H9 (cell line): ENCODE measurements at regions not wholly inside any gene's neighbourhood (a gene's known extent, or its start where the extent isn't known, plus 50 kb on each side); places are given as distances from the start of the nearest gene placed in this dataset.

Source experiments
- DNase-seq: peaks from one replicate; pipeline ENCODE4 v3.0.0-alpha.2; 2017
- H2AFZ ChIP-seq: one replicate; pipeline ENCODE4 v1.6.1; 2013; ENCODE audit warnings: mild to moderate bottlenecking, low read length, control low read depth, moderate library complexity
- H2AK5ac ChIP-seq: 2 replicates; pipeline ENCODE4 v1.6.1; 2013; ENCODE audit warnings: low read length, control low read depth, mixed read lengths; ENCODE audit not compliant: insufficient read length
- H2BK120ac ChIP-seq: one replicate; pipeline ENCODE4 v1.6.1; 2013; ENCODE audit warnings: low read depth, mild to moderate bottlenecking, low read length, control low read depth, inconsistent platforms; ENCODE audit not compliant: poor library complexity, severe bottlenecking
- H2BK12ac ChIP-seq: 2 replicates; pipeline ENCODE4 v1.6.1; 2013; ENCODE audit warnings: low read length, control low read depth, mixed read lengths, low read depth; ENCODE audit not compliant: insufficient read length
- H2BK15ac ChIP-seq: 2 replicates; pipeline ENCODE4 v1.6.1; 2013; ENCODE audit warnings: low read depth, low read length, control low read depth
- H2BK20ac ChIP-seq: one replicate; pipeline ENCODE4 v1.6.1; 2013; ENCODE audit warnings: low read depth, mild to moderate bottlenecking, low read length, control low read depth, inconsistent platforms; ENCODE audit not compliant: poor library complexity, severe bottlenecking
- H2BK5ac ChIP-seq: 2 replicates; pipeline ENCODE4 v1.6.1; 2013; ENCODE audit warnings: low read length, control low read depth, mixed read lengths; ENCODE audit not compliant: insufficient read length
- H3K14ac ChIP-seq: 2 replicates; pipeline ENCODE4 v1.6.1; 2013; ENCODE audit warnings: low read length, control low read depth; ENCODE audit not compliant: insufficient read depth
- H3K18ac ChIP-seq: 2 replicates; pipeline ENCODE4 v1.6.1; 2013; ENCODE audit warnings: low read depth, mild to moderate bottlenecking, mixed read lengths, low read length, control low read depth; ENCODE audit not compliant: insufficient read length
- H3K23ac ChIP-seq: 2 replicates; pipeline ENCODE4 v1.6.1; 2013; ENCODE audit warnings: low read length, control low read depth, mixed read lengths, low read depth; ENCODE audit not compliant: insufficient read length
- H3K23me2 ChIP-seq: 2 replicates; pipeline ENCODE4 v1.6.1; 2013; ENCODE audit warnings: low read depth, mild to moderate bottlenecking, mixed read lengths, low read length, control low read depth; ENCODE audit not compliant: insufficient read length, poor library complexity, severe bottlenecking
- H3K27ac ChIP-seq: 2 replicates; pipeline ENCODE4 v1.5.1; 2013; ENCODE audit warnings: low read length, control low read depth, mixed read lengths, low read depth; ENCODE audit not compliant: insufficient read length
- H3K27me3 ChIP-seq: 2 replicates; pipeline ENCODE4 v1.6.1; 2013; ENCODE audit warnings: low read length, control low read depth, inconsistent platforms; ENCODE audit not compliant: insufficient read depth
- H3K4ac ChIP-seq: 2 replicates; pipeline ENCODE4 v1.6.1; 2013; ENCODE audit warnings: low read depth, mild to moderate bottlenecking, control low read depth, inconsistent platforms, low read length, moderate library complexity
- H3K4me1 ChIP-seq: 2 replicates; pipeline ENCODE4 v1.6.1; 2013; ENCODE audit warnings: low read length, control low read depth, inconsistent platforms; ENCODE audit not compliant: insufficient read depth
- H3K4me2 ChIP-seq: 2 replicates; pipeline ENCODE4 v1.6.1; 2013; ENCODE audit warnings: low read length, control low read depth, mixed read lengths; ENCODE audit not compliant: insufficient read length, insufficient read depth
- H3K56ac ChIP-seq: 2 replicates; pipeline ENCODE4 v1.6.1; 2013; ENCODE audit warnings: low read depth, mild to moderate bottlenecking, mixed read lengths, low read length, control low read depth; ENCODE audit not compliant: insufficient read length
- H3K79me1 ChIP-seq: 2 replicates; pipeline ENCODE4 v1.6.1; 2013; ENCODE audit warnings: low read depth, mild to moderate bottlenecking, moderate library complexity, low read length, control low read depth, inconsistent platforms; ENCODE audit not compliant: insufficient read depth, poor library complexity, severe bottlenecking
- H3K79me2 ChIP-seq: 2 replicates; pipeline ENCODE4 v1.6.1; 2013; ENCODE audit warnings: low read length, control low read depth, inconsistent platforms; ENCODE audit not compliant: insufficient read depth
- H3K9ac ChIP-seq: 2 replicates; pipeline ENCODE4 v1.6.1; 2013; ENCODE audit warnings: low read length, control low read depth, mixed read lengths; ENCODE audit not compliant: insufficient read length; ENCODE audit errors: extremely low read depth
- H3K9me3 ChIP-seq: one replicate; pipeline ENCODE4 v1.6.1; 2013; ENCODE audit warnings: low read depth, low read length, inconsistent platforms; ENCODE audit not compliant: control insufficient read depth
- H3T11ph ChIP-seq: one replicate; pipeline ENCODE4 v1.6.1; 2013; ENCODE audit warnings: mild to moderate bottlenecking, low read length, control low read depth, inconsistent platforms
- H4K20me1 ChIP-seq: one replicate; pipeline ENCODE4 v1.6.1; 2013; ENCODE audit not compliant: control insufficient read depth, insufficient read length, insufficient read depth
- H4K5ac ChIP-seq: 2 replicates; pipeline ENCODE4 v1.6.1; 2013; ENCODE audit warnings: low read depth, mild to moderate bottlenecking, mixed read lengths, low read length, control low read depth; ENCODE audit not compliant: insufficient read length
- H4K8ac ChIP-seq: replicated peaks from 2 replicates; pipeline ENCODE4 v1.6.1; 2013; ENCODE audit warnings: low read length, control low read depth, mixed read lengths, low read depth; ENCODE audit not compliant: insufficient read length
- H4K91ac ChIP-seq: 2 replicates; pipeline ENCODE4 v1.6.1; 2013; ENCODE audit warnings: low read depth, mild to moderate bottlenecking, moderate library complexity, mixed read lengths, low read length, control low read depth; ENCODE audit not compliant: insufficient read length
- H3K27ac Mint-ChIP-seq, 3 experiments: 2 replicates in 2 of 3; 3 replicates in 1 of 3; pipeline ENCODE4 v1.8.0; 2020 to 2021; ENCODE audit warnings: mixed read lengths in 3 of 3, mild to moderate bottlenecking in 1 of 3, moderate library complexity in 1 of 3
- H3K27me3 Mint-ChIP-seq: 2 replicates; pipeline ENCODE4 v1.8.0; 2021; ENCODE audit warnings: low read depth, mild to moderate bottlenecking, moderate library complexity, mixed read lengths
- H3K36me3 Mint-ChIP-seq, 3 experiments: 2 replicates in 2 of 3; 3 replicates in 1 of 3; pipeline ENCODE4 v1.8.0; 2020 to 2021; ENCODE audit warnings: low read depth in 3 of 3, mixed read lengths in 3 of 3; ENCODE audit not compliant: insufficient read depth in 1 of 3
- H3K4me1 Mint-ChIP-seq, 2 experiments: 2 replicates each; pipeline ENCODE4 v1.8.0; 2020; ENCODE audit warnings: mixed read lengths in 2 of 2
- H3K4me3 Mint-ChIP-seq, 2 experiments: 2 replicates in 1 of 2; 3 replicates in 1 of 2; pipeline ENCODE4 v1.8.0; 2020 to 2021; ENCODE audit warnings: mild to moderate bottlenecking in 2 of 2, mixed read lengths in 2 of 2, moderate library complexity in 1 of 2
- H3K9me3 Mint-ChIP-seq, 2 experiments: 2 replicates in 1 of 2; 3 replicates in 1 of 2; pipeline ENCODE4 v1.8.0; 2020; ENCODE audit warnings: mild to moderate bottlenecking in 2 of 2, mixed read lengths in 2 of 2, moderate library complexity in 1 of 2
- WGBS: extraction: QIAGEN DNeasy Blood & Tissue Kit; methylation state at CpG from one replicate; pipeline ENCODE4 v1.1.7; 2013; ENCODE audit warnings: missing lambda C conversion rate, low lambda C conversion rate, mixed read lengths; ENCODE audit not compliant: insufficient read length; ENCODE audit errors: extremely low coverage; 5-methylcytosine and 5-hydroxymethylcytosine counted together
- TF ChIP-seq, protein P1 (sequence below): fragments of 200-600 bp; sonication (generic); conservative IDR thresholded peaks from 3 replicates; pipeline ENCODE4 v1.8.0; 2021; ENCODE audit warnings: antibody characterized with exemption, mild to moderate bottlenecking

DNA sequence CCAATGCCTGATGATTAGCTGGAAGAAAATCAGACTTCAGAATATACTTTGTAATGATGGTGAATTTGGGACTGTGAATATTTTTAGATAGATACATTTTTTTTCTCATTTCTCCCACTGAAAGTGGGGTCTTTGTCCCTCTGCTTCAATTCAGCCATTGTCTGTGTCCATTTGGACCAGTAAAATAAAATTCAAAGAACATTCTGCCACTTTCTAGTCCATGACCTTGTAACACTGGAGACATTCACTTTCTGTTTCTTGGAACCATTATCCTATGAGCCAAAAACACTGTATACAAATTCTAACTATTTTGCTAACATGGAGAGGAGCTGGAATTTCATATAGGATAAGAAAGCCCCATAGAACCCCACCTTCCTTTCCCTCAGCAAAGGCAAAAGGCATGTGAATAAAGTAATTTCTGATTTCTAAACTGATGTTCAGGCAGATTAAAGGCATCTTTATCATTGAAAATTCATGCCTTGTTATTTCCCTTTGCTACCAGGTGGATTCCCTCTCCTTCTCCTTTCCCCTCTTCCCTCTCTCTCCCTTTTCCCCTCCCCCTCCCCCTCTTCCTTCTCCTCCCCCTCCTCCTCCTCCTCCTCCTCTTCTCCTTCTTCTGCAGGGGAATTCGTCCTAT is 2010.4 kb upstream of the LRRTM1 start:
- Histone ChIP-seq H2BK5ac (no peak overlapping the region), H3K79me1 (no peaks in the 10 kb centered on the region), H2AFZ (no peak overlapping the region), H2BK120ac (no peak overlapping the region), H4K5ac (no peak overlapping the region), H3K27me3 (no peaks in the 10 kb centered on the region), H3K27ac (no peak overlapping the region), H3K56ac (no peak overlapping the region), H4K91ac (no peak overlapping the region), H2BK12ac (no peak overlapping the region), H3K79me2 (no peaks in the 10 kb centered on the region), H4K20me1 (no peaks in the 10 kb centered on the region), H3K9me3 (no peaks in the 10 kb centered on the region), H3K4me1 (no peaks in the 10 kb centered on the region), H3K14ac (no peak overlapping the region), H2AK5ac (no peak overlapping the region), H3K23ac (no peak overlapping the region), H3K9ac (no peak overlapping the region), H3T11ph (no peak overlapping the region), H2BK15ac (no peak overlapping the region), H3K4ac (no peak overlapping the region), H3K23me2 (no peaks in the 10 kb centered on the region), H3K4me2 (no peak overlapping the region), H4K8ac (no peak overlapping the region), H3K18ac (no peak overlapping the region), H2BK20ac (no peak overlapping the region)
- DNase-seq = no peak
- Mint-ChIP-seq H3K27ac (no peak overlapping the region), H3K9me3 (no peaks in the 10 kb centered on the region), H3K27me3 (no peaks in the 10 kb centered on the region), H3K4me3 (no peak overlapping the region), H3K36me3 (no peaks in the 10 kb centered on the region), H3K4me1 (no peaks in the 10 kb centered on the region)
- TF ChIP-seq, protein P1, sequence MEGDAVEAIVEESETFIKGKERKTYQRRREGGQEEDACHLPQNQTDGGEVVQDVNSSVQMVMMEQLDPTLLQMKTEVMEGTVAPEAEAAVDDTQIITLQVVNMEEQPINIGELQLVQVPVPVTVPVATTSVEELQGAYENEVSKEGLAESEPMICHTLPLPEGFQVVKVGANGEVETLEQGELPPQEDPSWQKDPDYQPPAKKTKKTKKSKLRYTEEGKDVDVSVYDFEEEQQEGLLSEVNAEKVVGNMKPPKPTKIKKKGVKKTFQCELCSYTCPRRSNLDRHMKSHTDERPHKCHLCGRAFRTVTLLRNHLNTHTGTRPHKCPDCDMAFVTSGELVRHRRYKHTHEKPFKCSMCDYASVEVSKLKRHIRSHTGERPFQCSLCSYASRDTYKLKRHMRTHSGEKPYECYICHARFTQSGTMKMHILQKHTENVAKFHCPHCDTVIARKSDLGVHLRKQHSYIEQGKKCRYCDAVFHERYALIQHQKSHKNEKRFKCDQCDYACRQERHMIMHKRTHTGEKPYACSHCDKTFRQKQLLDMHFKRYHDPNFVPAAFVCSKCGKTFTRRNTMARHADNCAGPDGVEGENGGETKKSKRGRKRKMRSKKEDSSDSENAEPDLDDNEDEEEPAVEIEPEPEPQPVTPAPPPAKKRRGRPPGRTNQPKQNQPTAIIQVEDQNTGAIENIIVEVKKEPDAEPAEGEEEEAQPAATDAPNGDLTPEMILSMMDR = no peak
- no CpG with 5 or more reads among the region's 1 CpG for WGBS
